Motor neuron (in vitro differentiated cells): ENCODE measurements at regions not wholly inside any gene's neighbourhood (a gene's known extent, or its start where the extent isn't known, plus 50 kb on each side); places are given as distances from the start of the nearest gene placed in this dataset.

ENCODE experiments used
- ATAC-seq, 8 experiments: fragments of 200-7000 bp; cut with Tn5 transposase; replicated peaks in 6 of 8; 2 replicates each; pipeline ENCODE4 v1.8.0; 2021; ENCODE audit warnings: mild to moderate bottlenecking in 8 of 8, moderate library complexity in 8 of 8
- H3K27ac ChIP-seq, 2 donors: fragments of 250-450 bp; sonication (Bioruptor Pico); 2 replicates each; pipeline ENCODE4 v1.9.0; 2021; ENCODE audit warnings: antibody characterized with exemption in 2 of 2, mild to moderate bottlenecking in 2 of 2, moderate library complexity in 1 of 2
- H3K4me1 ChIP-seq, 2 donors: fragments of 250-450 bp; sonication (Bioruptor Pico); replicated peaks in 1 of 2; 2 replicates each; pipeline ENCODE4 v1.6.1; 2021; ENCODE audit warnings: antibody characterized with exemption in 2 of 2, mild to moderate bottlenecking in 2 of 2, moderate library complexity in 1 of 2
- H3K4me3 ChIP-seq, 5 donors: fragments of 250-450 bp; sonication (Bioruptor Pico); 2 replicates each; pipeline ENCODE4 v1.9.0; 2021; ENCODE audit warnings: antibody characterized with exemption in 5 of 5, mild to moderate bottlenecking in 5 of 5, moderate library complexity in 4 of 5
- WGBS, 10 experiments: fragments of 450-650 bp; shearing (Covaris generic); methylation state at CpG; one replicate each; pipeline ENCODE4 v1.0.0; 2022; 5-methylcytosine and 5-hydroxymethylcytosine counted together
- in situ Hi-C, 9 experiments: fragments of 400-800 bp; cut with MboI; loops; one replicate each; pipeline ENCODE4 v1.15.0; 2021; ENCODE audit warnings: low sequenced_read_pairs in 9 of 9, low pct_unique_long_range_greater_than_20kb in 2 of 9; ENCODE audit not compliant: unreplicated experiment in 9 of 9

- no peak overlapping the region for H3K4me3 ChIP-seq
- in situ Hi-C loops, result loop anchor here in 2 of 9 experiments (25.0 kb wide), 1 partner anchor 854 kb away; no protein-coding TSS in a partner anchor
- peak in 5 of 8 experiments; percentile 30 to 65 (median 55) for ATAC-seq
- H3K4me1 ChIP-seq, result peaks cover 0 to 25% of the 10 kb centered on the region in 2 donors
- H3K27ac ChIP-seq, result peak overlapping the region in 1 of 2 donors; percentile 57
- 20 to 100% (median 53%) methylated on average over 1 to 3 of the region's 3 CpGs for WGBS, 10 experiments
Measured at GRCh38 chr2:147057892-147058490, 786.8 kb upstream of the ACVR2A start.

- Histone ChIP-seq H3K4me3 (no peak overlapping the region), H3K27ac (no peak overlapping the region), H3K4me1 (peaks cover 0 to 4% of the 10 kb centered on the region in 2 donors)
- no peak for ATAC-seq
- 0 to 95% (median 88%) methylated on average over 1 to 3 of the region's 3 CpGs; no CpG with 5 or more reads in 1 of the 10 experiments for WGBS, 10 experiments
- in situ Hi-C loops, result loop anchor here in 2 of 9 experiments (25.0 kb wide), 1 partner anchor 860 kb away; no protein-coding TSS in a partner anchor
Measured at GRCh38 chr2:147051814-147052213, 793.0 kb upstream of the ACVR2A start.

GRCh38 chr2:147051248-147051647 is 793.6 kb upstream of the ACVR2A start:
- Histone ChIP-seq H3K4me1 (peaks cover 0 to 4% of the 10 kb centered on the region in 2 donors), H3K27ac (no peak overlapping the region), H3K4me3 (no peak overlapping the region)
- in situ Hi-C loops, result loop anchor here in 2 of 9 experiments (25.0 kb wide), 1 partner anchor 861 kb away; no protein-coding TSS in a partner anchor
- ATAC-seq, result peak in 2 of 8 experiments; percentile 32 to 76

- Histone ChIP-seq H3K4me3 (no peak overlapping the region), H3K27ac (no peak overlapping the region), H3K4me1 (peaks cover 0 to 4% of the 10 kb centered on the region in 2 donors)
- ATAC-seq, result no peak
- WGBS, 10 experiments, result 20 to 100% (median 86%) methylated on average over 1 to 4 of the region's 4 CpGs; no CpG with 5 or more reads in 3 of the 10 experiments
- in situ Hi-C loops, result loop anchor here in 2 of 9 experiments (25.0 kb wide), 1 partner anchor 862 kb away; no protein-coding TSS in a partner anchor
Measured at GRCh38 chr2:147049957-147050356, 794.9 kb upstream of the ACVR2A start.

GRCh38 chr2:147046473-147046872 is 798.4 kb upstream of the ACVR2A start:
- Histone ChIP-seq H3K27ac (no peak overlapping the region), H3K4me3 (no peak overlapping the region), H3K4me1 (peaks cover 0 to 4% of the 10 kb centered on the region in 2 donors)
- in situ Hi-C loops, result no loop called here
- 45 to 73% (median 60%) methylated on average over 1 to 4 of the region's 4 CpGs; no CpG with 5 or more reads in 1 of the 10 experiments for WGBS, 10 experiments
- peak in 1 of 8 experiments; percentile 49 for ATAC-seq

- 0 to 70% (median 66%) methylated on average over 1 to 2 of the region's 2 CpGs; no CpG with 5 or more reads in 4 of the 10 experiments for WGBS, 10 experiments
Measured at GRCh38 chr2:147045113-147045512, 799.7 kb upstream of the ACVR2A start.

GRCh38 chr2:147041121-147041494 is 803.7 kb upstream of the ACVR2A start:
- WGBS, 10 experiments, result 50 to 100% (median 83%) methylated on average over 1 of the region's 1 CpG; no CpG with 5 or more reads in 3 of the 10 experiments

More at GRCh38 chr2:147045113-147045512, 799.7 kb upstream of the ACVR2A start:
- Histone ChIP-seq H3K27ac (no peak overlapping the region), H3K4me3 (no peak overlapping the region), H3K4me1 (peaks cover 4 to 10% of the 10 kb centered on the region in 2 donors)
- peak in 2 of 8 experiments; percentile 22 to 23 for ATAC-seq
- in situ Hi-C loops, result no loop called here

GRCh38 chr2:147040298-147041120 is 804.3 kb upstream of the ACVR2A start:
- peak in 3 of 8 experiments; percentile 73 to 90 (median 87) for ATAC-seq
- in situ Hi-C loops, result no loop called here

More at GRCh38 chr2:147041121-147041494, 803.7 kb upstream of the ACVR2A start:
- Histone ChIP-seq H3K27ac (no peak overlapping the region), H3K4me1 (peaks cover 0 to 10% of the 10 kb centered on the region in 2 donors), H3K4me3 (no peak overlapping the region)
- ATAC-seq, result no peak
- in situ Hi-C loops, result no loop called here

GRCh38 chr2:147037048-147037447 is 807.8 kb upstream of the ACVR2A start:
- no peak overlapping the region for H3K27ac ChIP-seq
- no peak for ATAC-seq
- 0 to 93% (median 63%) methylated on average over 1 to 3 of the region's 3 CpGs; no CpG with 5 or more reads in 1 of the 10 experiments for WGBS, 10 experiments
- no peak overlapping the region for H3K4me3 ChIP-seq
- in situ Hi-C loops, result no loop called here
- H3K4me1 ChIP-seq, result peaks cover 0 to 10% of the 10 kb centered on the region in 2 donors

More at GRCh38 chr2:147040298-147041120, 804.3 kb upstream of the ACVR2A start:
- 0 to 100% (median 83%) methylated on average over 1 of the region's 1 CpG; no CpG with 5 or more reads in 3 of the 10 experiments for WGBS, 10 experiments
- Histone ChIP-seq H3K4me1 (peaks cover 0 to 10% of the 10 kb centered on the region in 2 donors), H3K27ac (no peak overlapping the region), H3K4me3 (no peak overlapping the region)

- ATAC-seq, result no peak
- in situ Hi-C loops, result no loop called here
- 13 to 100% (median 83%) methylated on average over 1 of the region's 1 CpG; no CpG with 5 or more reads in 3 of the 10 experiments for WGBS, 10 experiments
- no peak overlapping the region for H3K4me3 ChIP-seq
- no peaks in the 10 kb centered on the region for H3K4me1 ChIP-seq
- H3K27ac ChIP-seq, result no peak overlapping the region
Measured at GRCh38 chr2:147033044-147033443, 811.8 kb upstream of the ACVR2A start.

GRCh38 chr2:147031897-147032296 is 812.9 kb upstream of the ACVR2A start:
- 52 to 100% (median 97%) methylated on average over 1 to 3 of the region's 3 CpGs; no CpG with 5 or more reads in 3 of the 10 experiments for WGBS, 10 experiments
- no peak for ATAC-seq
- in situ Hi-C loops, result no loop called here
- Histone ChIP-seq H3K4me1 (no peaks in the 10 kb centered on the region), H3K4me3 (no peak overlapping the region), H3K27ac (no peak overlapping the region)

GRCh38 chr2:147030966-147031720 is 813.7 kb upstream of the ACVR2A start:
- ATAC-seq, result peak in 2 of 8 experiments; percentile 69 to 71
- Histone ChIP-seq H3K4me3 (no peak overlapping the region), H3K27ac (no peak overlapping the region), H3K4me1 (no peaks in the 10 kb centered on the region)
- WGBS, 10 experiments, result 43 to 100% (median 80%) methylated on average over 1 to 4 of the region's 6 CpGs; no CpG with 5 or more reads in 3 of the 10 experiments
- in situ Hi-C loops, result no loop called here
